Breast epithelium (tissue), 3 donors: ENCODE measurements at regions not wholly inside any gene's neighbourhood (a gene's known extent, or its start where the extent isn't known, plus 50 kb on each side); places are given as distances from the start of the nearest gene placed in this dataset.

ENCODE experiments used
- POLR2A ChIP-seq: fragments of 450-650 bp; IDR thresholded peaks from one replicate; pipeline ENCODE4 v1.6.1; 2016; ENCODE audit warnings: antibody characterized with exemption, mild to moderate bottlenecking, moderate library complexity
- POLR2AphosphoS5 ChIP-seq, 3 donors: sonication (generic); formaldehyde crosslinking; IDR thresholded peaks; one replicate each; pipeline ENCODE4 v1.6.1; 2017; ENCODE audit warnings: antibody characterized with exemption in 3 of 3
- TF ChIP-seq, protein P1 (sequence below), 3 donors: fragments of 450-650 bp; IDR thresholded peaks; one replicate each; pipeline ENCODE4 v1.5.1; 2016 to 2017; ENCODE audit warnings: antibody characterized with exemption in 3 of 3, mild to moderate bottlenecking in 3 of 3, moderate library complexity in 3 of 3

GRCh38 chr13:95360052-95360451 lies 58.8 kb upstream of the ABCC4 start:
- TF ChIP-seq, protein P1, sequence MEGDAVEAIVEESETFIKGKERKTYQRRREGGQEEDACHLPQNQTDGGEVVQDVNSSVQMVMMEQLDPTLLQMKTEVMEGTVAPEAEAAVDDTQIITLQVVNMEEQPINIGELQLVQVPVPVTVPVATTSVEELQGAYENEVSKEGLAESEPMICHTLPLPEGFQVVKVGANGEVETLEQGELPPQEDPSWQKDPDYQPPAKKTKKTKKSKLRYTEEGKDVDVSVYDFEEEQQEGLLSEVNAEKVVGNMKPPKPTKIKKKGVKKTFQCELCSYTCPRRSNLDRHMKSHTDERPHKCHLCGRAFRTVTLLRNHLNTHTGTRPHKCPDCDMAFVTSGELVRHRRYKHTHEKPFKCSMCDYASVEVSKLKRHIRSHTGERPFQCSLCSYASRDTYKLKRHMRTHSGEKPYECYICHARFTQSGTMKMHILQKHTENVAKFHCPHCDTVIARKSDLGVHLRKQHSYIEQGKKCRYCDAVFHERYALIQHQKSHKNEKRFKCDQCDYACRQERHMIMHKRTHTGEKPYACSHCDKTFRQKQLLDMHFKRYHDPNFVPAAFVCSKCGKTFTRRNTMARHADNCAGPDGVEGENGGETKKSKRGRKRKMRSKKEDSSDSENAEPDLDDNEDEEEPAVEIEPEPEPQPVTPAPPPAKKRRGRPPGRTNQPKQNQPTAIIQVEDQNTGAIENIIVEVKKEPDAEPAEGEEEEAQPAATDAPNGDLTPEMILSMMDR (IDR thresholded peaks at IDR 0.05) = no peak
- no peak for TF ChIP-seq POLR2AphosphoS5 (IDR thresholded peaks at IDR 0.05)
- TF ChIP-seq POLR2A = no peak
